ENCODE measurements at regions not wholly inside any gene's neighbourhood (a gene's known extent, or its start where the extent isn't known, plus 50 kb on each side); places are given as distances from the start of the nearest gene placed in this dataset.

DNA sequence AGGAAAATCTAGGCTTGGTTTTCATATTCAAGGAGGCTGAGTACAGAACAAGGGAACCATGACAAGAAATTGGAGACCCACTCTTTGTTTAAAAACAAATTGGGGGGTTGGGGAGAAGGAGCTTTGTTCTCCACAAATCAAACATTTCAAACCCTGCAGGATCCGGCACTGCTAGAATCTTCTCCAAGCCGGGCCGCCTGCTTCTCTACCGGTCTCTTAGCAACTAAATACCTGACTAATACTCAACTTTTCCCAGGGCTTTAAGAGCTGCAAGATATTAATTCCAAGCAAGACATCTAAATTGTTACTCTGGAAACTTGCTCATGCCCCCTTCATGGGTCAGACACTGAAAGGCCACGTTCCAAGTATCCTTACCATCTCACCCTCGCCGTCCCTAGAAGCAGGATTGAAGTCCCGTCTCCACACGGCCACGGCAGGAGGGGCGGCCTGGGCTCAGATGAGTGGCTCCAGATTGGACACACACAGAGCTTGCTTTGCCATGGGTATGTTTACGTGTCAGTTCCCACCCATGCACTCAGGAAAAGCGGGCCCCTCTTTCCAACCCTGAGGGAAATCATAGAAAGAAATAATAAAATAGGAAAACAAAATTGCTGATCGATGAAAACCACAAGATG lies 126.4 kb upstream of the CDH4 start:
- DNase-seq (ENCODE audit: low read depth) = no peak

DNA sequence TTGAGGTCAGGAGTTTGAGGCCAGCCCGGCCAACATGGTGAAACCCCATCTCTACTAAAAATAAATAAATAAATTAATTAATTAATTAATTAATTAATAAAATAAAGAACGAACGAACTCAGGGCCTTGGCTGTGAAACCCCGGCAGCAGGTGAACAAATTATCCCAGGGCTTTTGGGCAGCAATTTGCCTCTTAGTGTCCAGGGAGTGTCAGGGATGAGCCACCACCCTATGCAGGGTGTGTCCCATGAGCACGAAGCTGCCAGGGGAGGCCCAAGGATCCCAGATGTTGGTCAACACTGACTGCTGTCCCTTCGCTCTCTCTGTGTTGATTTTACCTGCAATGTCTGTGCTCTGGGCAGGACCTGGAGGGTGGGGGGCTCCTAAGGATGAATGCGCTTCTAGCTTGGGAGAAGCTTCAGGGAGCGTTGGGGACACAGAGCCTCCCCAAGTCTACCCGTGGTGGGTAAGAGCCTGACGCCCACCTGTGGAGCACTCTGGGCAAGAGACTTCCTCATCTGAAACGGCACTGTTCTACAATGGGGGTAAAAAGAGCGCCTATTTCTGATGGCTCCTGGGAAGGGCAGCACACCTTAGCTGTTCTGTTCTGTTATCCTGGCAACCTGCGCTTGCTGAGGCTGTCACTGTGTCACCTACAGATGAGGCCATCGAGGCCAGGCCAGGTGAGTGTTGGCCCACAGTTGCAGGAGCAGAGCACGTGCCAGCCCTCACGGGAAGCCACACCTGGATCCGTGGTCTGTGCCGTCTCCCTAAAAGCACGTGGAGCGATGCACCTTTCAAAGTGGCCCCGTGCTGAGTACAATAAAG lies 125.5 kb upstream of the CDH4 start:
- DNase-seq (ENCODE audit: low read depth) = no peak

GRCh38 chr20:61127311-61128039 lies 124.6 kb upstream of the CDH4 start:
- DNase-seq (ENCODE audit: low read depth) = peak; percentile 34

GRCh38 chr20:61128701-61129269 lies 123.3 kb upstream of the CDH4 start:
- DNase-seq (ENCODE audit: low read depth) = no peak

GRCh38 chr20:61129311-61129710 lies 122.8 kb upstream of the CDH4 start:
- no peak for DNase-seq (ENCODE audit: low read depth)

DNA sequence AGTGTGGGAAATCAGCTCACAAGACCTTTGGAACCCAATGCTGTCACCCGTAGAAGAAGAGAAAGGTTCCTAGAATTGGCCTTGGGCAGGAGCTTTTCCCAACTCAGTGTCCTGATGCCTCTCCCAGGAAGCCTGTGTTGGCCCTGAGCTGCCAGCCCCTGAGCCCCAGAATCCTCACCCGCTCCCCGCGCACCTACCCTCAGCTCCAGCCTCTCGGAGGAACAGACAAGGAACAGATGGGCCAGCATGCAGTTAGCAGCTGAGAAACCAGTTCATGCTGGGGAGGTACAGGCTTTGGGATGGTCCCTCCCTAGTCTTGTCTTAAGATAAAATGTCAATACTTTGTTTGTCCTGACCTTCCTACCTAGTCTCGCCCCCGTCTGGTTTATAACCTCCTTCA lies 121.9 kb upstream of the CDH4 start:
- DNase-seq (ENCODE audit: low read depth) = no peak

GRCh38 chr20:61131944-61132343 lies 120.1 kb upstream of the CDH4 start:
- no peak for DNase-seq (ENCODE audit: low read depth)

- no peak for DNase-seq (ENCODE audit: low read depth)
These were observed 118.5 kb upstream of the CDH4 start for GRCh38 chr20:61133611-61134010.

- DNase-seq (ENCODE audit: low read depth) = no peak
These were observed 117.6 kb upstream of the CDH4 start for GRCh38 chr20:61134296-61135030.

DNA sequence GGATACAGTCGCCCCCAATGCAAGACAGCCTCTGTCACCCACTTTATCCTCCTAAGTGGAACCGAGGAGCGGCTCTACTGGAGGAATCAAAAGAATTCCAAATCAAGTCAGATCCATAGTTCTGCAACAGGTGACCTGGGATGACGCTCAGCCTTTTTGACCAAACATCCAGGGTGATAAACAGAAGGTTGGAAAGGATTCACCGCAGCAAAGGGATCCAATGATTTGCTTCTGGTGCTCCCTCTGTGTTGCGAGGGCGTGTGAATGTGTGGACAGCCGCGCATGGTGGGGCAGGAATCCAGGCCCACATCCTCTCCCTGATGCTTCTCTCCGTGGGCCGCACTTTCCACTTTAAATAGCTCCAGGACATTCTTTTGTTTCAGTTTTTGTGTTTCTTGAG lies 116.8 kb upstream of the CDH4 start:
- no peak for DNase-seq (ENCODE audit: low read depth)

DNA sequence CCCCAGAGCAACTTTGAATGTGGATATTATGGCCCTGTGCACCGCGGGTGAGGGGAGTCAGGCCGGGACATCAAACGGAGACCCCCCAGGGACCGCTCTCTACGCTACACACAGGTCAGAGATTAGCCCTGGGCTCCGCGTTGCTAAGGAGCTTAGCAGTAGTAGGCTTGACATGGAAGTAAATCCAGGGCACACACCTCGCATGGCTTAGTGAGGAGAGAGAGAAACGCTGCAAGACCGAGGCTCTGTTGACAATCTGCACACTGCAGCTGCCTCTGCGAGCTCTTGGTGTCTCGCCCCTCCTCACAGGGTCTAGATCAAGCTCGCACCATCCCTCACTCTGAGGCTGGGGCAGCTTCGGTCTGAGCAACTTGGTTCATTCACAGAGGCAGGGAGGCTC lies 116.1 kb upstream of the CDH4 start:
- DNase-seq (ENCODE audit: low read depth) = no peak

DNA sequence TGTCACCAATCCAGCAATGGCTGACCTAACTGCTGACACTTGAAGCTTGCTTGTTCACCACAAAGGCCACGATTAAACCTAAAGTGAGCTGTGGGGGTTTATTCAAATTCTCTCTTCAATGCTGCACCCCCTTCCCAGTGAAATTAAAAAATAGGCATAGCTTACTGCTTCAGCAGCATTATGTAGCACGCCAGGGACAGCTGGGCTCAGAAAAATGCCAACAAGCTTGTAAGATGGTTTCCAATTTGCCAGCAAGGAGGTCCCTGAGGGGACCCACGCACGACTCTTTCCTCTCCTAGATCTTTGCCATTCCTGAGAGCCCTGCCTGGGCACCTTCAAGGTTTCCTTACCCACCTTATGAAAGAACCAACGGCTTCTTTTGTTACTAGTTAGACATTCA lies 113.5 kb upstream of the CDH4 start:
- DNase-seq (ENCODE audit: low read depth) = no peak

- no peak for DNase-seq (ENCODE audit: low read depth)
These were observed 113.0 kb upstream of the CDH4 start for GRCh38 chr20:61139031-61139430.

GRCh38 chr20:61140576-61140975 lies 111.5 kb upstream of the CDH4 start:
- DNase-seq (ENCODE audit: low read depth) = no peak

DNA sequence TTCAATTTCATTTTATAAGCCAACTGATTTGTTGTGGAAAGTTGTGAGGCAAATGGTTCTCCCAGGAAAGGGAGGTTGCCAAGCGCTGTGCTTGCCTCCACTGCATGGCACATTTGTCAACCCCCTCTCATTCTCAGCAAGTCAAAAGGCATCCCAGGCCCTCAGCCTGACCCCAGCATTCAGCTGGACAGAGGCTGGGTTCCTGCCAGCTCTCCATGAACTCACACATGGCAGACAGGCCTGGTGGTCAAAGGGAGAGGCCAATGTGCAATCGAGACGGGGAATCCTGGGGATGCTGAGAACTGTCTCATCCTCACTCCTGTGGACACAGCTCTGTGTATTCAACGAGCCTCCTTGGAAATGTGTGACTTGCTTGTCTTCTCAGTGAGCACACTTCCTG lies 106.0 kb upstream of the CDH4 start:
- no peak for DNase-seq (ENCODE audit: low read depth)

DNA sequence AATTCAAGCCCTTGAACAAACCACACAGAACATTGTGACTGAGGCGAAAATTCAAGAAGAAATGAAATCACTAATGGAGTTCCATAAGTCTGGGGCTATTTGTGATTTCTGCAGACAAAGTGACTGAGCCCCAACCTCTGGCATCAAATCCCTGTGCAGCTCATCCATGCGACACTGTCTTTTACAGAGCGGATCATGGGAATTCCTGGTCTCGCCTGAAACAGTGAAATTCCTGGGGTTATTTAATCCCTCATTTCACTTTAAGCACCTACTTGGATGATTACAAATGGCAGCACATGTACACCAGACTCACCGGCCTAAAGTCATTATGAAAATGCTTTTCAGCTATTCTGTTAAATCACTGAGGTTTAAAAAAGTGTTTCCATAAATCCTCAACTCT lies 102.4 kb upstream of the CDH4 start:
- DNase-seq (ENCODE audit: low read depth) = no peak

DNA sequence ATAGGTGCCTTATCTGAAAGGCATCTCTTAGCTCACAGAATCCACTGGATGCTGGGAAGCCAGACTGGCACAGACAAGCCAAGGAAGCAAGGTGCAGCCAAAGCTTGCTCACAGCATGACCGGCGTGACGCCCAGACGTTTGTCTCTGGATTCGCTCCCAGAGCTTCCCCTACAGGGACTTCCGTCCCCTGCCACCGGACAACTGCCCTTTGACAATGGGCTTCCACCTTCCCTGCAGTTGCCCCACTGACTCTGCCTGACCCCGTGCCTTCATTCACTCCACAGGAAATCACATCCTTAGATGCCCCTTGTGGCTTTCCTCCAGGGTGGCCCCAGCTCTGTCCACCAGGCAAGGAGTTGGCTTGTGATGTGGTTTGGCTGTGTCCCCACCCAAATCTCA lies 94.8 kb upstream of the CDH4 start:
- DNase-seq (ENCODE audit: low read depth) = no peak

- DNase-seq (ENCODE audit: low read depth) = no peak
These were observed 91.9 kb upstream of the CDH4 start for GRCh38 chr20:61159957-61160686.

GRCh38 chr20:61161726-61162390 lies 90.2 kb upstream of the CDH4 start:
- DNase-seq (ENCODE audit: low read depth) = no peak

DNA sequence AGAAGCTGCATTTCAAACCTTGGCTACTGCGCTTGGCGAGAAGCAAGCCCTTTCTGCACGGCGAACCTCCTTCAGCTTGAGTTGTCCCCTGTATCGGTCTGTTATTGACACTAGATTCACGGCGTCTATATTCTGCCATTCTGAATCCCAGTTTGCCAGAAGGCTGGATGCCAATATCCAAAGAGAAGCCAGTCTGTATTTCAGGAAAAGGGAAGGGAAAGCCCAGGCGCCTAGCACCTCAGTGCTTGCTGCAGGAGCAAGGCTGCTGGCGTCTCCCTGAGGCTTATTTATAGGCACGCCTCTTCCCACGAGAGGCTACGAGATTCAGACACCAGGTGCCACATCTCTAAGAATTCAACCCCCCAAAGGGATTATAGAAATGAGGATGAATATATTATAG lies 89.6 kb upstream of the CDH4 start:
- DNase-seq (ENCODE audit: low read depth) = no peak

DNA sequence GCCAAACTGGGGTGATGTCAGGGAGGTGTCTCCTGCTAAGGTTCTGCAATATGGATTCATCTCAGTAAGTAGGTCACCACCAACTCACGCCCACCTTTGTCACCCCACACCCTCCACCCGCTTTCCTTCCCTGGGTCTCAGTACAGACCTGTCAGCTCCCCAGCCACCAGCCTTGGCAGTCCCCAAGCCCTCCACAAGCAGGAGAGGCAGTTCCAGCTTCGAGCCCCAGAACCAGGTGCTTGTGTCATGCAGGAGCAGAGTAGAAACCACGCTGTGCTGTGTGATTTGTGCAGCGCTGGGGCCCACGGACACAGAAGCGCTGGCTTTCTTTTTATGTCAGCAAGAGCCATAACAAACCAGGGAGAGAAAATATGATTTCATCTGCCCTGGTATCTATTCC lies 89.0 kb upstream of the CDH4 start:
- DNase-seq (ENCODE audit: low read depth) = no peak

Data from iris pigment epithelial cell (primary cell).